ENCODE measurements at regions not wholly inside any gene's neighbourhood (a gene's known extent, or its start where the extent isn't known, plus 50 kb on each side); places are given as distances from the start of the nearest gene placed in this dataset.

DNA sequence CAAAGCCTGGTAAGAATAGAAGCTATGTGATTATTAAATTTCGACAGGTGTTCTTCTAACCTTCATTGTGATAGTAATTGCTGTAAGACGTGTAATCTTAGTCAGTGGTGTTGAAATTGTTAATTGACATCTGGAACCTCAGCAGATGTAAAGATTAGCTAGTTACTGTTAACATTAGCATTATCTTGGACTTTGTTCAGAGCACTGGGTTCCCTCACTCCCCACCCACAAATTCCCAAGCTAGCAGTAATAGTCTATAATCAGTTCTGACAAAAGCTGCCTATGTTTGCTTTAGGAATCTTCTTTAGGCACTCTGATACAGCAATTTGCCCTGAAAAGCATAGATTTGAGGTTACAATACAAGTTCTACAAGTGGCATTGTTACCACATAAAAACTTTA lies 233.7 kb downstream of the EN1 start:
- TF ChIP-seq, protein P1, sequence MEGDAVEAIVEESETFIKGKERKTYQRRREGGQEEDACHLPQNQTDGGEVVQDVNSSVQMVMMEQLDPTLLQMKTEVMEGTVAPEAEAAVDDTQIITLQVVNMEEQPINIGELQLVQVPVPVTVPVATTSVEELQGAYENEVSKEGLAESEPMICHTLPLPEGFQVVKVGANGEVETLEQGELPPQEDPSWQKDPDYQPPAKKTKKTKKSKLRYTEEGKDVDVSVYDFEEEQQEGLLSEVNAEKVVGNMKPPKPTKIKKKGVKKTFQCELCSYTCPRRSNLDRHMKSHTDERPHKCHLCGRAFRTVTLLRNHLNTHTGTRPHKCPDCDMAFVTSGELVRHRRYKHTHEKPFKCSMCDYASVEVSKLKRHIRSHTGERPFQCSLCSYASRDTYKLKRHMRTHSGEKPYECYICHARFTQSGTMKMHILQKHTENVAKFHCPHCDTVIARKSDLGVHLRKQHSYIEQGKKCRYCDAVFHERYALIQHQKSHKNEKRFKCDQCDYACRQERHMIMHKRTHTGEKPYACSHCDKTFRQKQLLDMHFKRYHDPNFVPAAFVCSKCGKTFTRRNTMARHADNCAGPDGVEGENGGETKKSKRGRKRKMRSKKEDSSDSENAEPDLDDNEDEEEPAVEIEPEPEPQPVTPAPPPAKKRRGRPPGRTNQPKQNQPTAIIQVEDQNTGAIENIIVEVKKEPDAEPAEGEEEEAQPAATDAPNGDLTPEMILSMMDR (conservative IDR thresholded peaks at IDR 0.05; ENCODE audit: low read length), result no peak
- TF ChIP-seq EZH2phosphoT487 (IDR thresholded peaks at IDR 0.05; ENCODE audit: borderline replicate concordance), result no peak
